WTC11 (cell line): ENCODE measurements at regions not wholly inside any gene's neighbourhood (a gene's known extent, or its start where the extent isn't known, plus 50 kb on each side); places are given as distances from the start of the nearest gene placed in this dataset.

Source experiments
- ATAC-seq: fragments of 200-7000 bp; cut with Tn5 transposase; 2 replicates; pipeline ENCODE4 v1.10.0; 2021; ENCODE audit warnings: mild to moderate bottlenecking, moderate library complexity
- CTCF ChIA-PET: fragments of 300-600 bp; sonication (Branson Sonifier 250); formaldehyde crosslinking; loops from one replicate; lab custom pipeline; 2021; ENCODE audit warnings: antibody characterized with exemption; lab: Charles Lee
- POLR2A ChIA-PET: fragments of 350-600 bp; sonication (Branson Sonifier 250); formaldehyde crosslinking; loops from one replicate; lab custom pipeline; 2021; ENCODE audit warnings: antibody characterized with exemption; lab: Charles Lee
- DNase-seq: peaks from one replicate; pipeline ENCODE4 v3.0.0; 2021; ENCODE audit warnings: low spot score
- H3K27ac Mint-ChIP-seq: 2 replicates; pipeline ENCODE4 v1.8.0; 2021; ENCODE audit warnings: mixed read lengths
- H3K27me3 Mint-ChIP-seq: 2 replicates; pipeline ENCODE4 v1.8.0; 2021; ENCODE audit warnings: low read depth, mild to moderate bottlenecking, moderate library complexity, mixed read lengths
- H3K36me3 Mint-ChIP-seq: 2 replicates; pipeline ENCODE4 v1.8.0; 2021; ENCODE audit warnings: mixed read lengths
- H3K4me1 Mint-ChIP-seq: 2 replicates; pipeline ENCODE4 v1.8.0; 2022; ENCODE audit warnings: mixed read lengths
- H3K4me3 Mint-ChIP-seq: 2 replicates; pipeline ENCODE4 v1.8.0; 2021; ENCODE audit warnings: mild to moderate bottlenecking, moderate library complexity, mixed read lengths
- H3K9me3 Mint-ChIP-seq: 2 replicates; pipeline ENCODE4 v1.8.0; 2021; ENCODE audit warnings: mixed read lengths
- ATF3 ChIP-seq: sonication (generic); formaldehyde crosslinking; conservative IDR thresholded peaks from 2 replicates; pipeline ENCODE4 v1.8.1; 2022; ENCODE audit warnings: mild to moderate bottlenecking, missing genetic modification reagents
- CREM ChIP-seq: sonication (generic); formaldehyde crosslinking; IDR thresholded peaks from 2 replicates; pipeline ENCODE4 v1.8.1; 2022; ENCODE audit warnings: mild to moderate bottlenecking, missing genetic modification reagents, moderate library complexity
- FOXK1 ChIP-seq: sonication (generic); formaldehyde crosslinking; IDR thresholded peaks from 2 replicates; pipeline ENCODE4 v1.8.0; 2022; ENCODE audit warnings: mild to moderate bottlenecking, moderate library complexity, missing genetic modification reagents
- JUN ChIP-seq: sonication (generic); formaldehyde crosslinking; IDR thresholded peaks from 2 replicates; pipeline ENCODE4 v1.8.0; 2023; ENCODE audit warnings: mild to moderate bottlenecking, missing genetic modification reagents
- KAT7 ChIP-seq: sonication (generic); formaldehyde crosslinking; IDR thresholded peaks from 2 replicates; pipeline ENCODE4 v1.8.1; 2023; ENCODE audit warnings: missing genetic modification reagents, mild to moderate bottlenecking, borderline replicate concordance
- NFYB ChIP-seq: sonication (generic); formaldehyde crosslinking; conservative IDR thresholded peaks from 2 replicates; pipeline ENCODE4 v1.8.0; 2022; ENCODE audit warnings: low read depth, missing genetic modification reagents
- RORB ChIP-seq: fragments of 250-450 bp; sonication (Bioruptor Pico); IDR thresholded peaks from 2 replicates; pipeline ENCODE4 v1.9.0; 2021; ENCODE audit warnings: mild to moderate bottlenecking
- SMAD4 ChIP-seq: sonication (generic); formaldehyde crosslinking; IDR thresholded peaks from 2 replicates; pipeline ENCODE4 v1.8.0; 2022; ENCODE audit warnings: mild to moderate bottlenecking, missing genetic modification reagents
- TCF7 ChIP-seq: sonication (generic); formaldehyde crosslinking; IDR thresholded peaks from 2 replicates; pipeline ENCODE4 v1.8.0; 2022; ENCODE audit warnings: mild to moderate bottlenecking, low read depth, missing genetic modification reagents, moderate library complexity
- TEAD4 ChIP-seq: sonication (generic); formaldehyde crosslinking; IDR thresholded peaks from 2 replicates; pipeline ENCODE4 v1.8.0; 2022; ENCODE audit warnings: mild to moderate bottlenecking, missing genetic modification reagents
- ZBTB21 ChIP-seq: sonication (generic); formaldehyde crosslinking; IDR thresholded peaks from 2 replicates; pipeline ENCODE4 v1.8.1; 2023; ENCODE audit warnings: mild to moderate bottlenecking, missing genetic modification reagents, borderline replicate concordance
- ZNF219 ChIP-seq: sonication (generic); formaldehyde crosslinking; IDR thresholded peaks from 2 replicates; pipeline ENCODE4 v1.8.0; 2023; ENCODE audit warnings: missing genetic modification reagents, mild to moderate bottlenecking, borderline replicate concordance
- ZNF512 ChIP-seq: sonication (generic); formaldehyde crosslinking; IDR thresholded peaks from 2 replicates; pipeline ENCODE4 v1.8.1; 2022; ENCODE audit warnings: missing genetic modification reagents, borderline replicate concordance
- ZNF532 ChIP-seq: fragments of 250-450 bp; sonication (Bioruptor Pico); IDR thresholded peaks from 2 replicates; pipeline ENCODE4 v1.9.0; 2021; ENCODE audit warnings: mild to moderate bottlenecking, borderline replicate concordance
- TF ChIP-seq, protein P1 (sequence below): sonication (generic); formaldehyde crosslinking; IDR thresholded peaks from 2 replicates; pipeline ENCODE4 v1.8.0; 2023; ENCODE audit warnings: mild to moderate bottlenecking, missing genetic modification reagents
- TF ChIP-seq, protein P2 (sequence below): sonication (generic); formaldehyde crosslinking; IDR thresholded peaks from 2 replicates; pipeline ENCODE4 v1.8.1; 2023; ENCODE audit warnings: mild to moderate bottlenecking, moderate library complexity, missing genetic modification reagents

DNA sequence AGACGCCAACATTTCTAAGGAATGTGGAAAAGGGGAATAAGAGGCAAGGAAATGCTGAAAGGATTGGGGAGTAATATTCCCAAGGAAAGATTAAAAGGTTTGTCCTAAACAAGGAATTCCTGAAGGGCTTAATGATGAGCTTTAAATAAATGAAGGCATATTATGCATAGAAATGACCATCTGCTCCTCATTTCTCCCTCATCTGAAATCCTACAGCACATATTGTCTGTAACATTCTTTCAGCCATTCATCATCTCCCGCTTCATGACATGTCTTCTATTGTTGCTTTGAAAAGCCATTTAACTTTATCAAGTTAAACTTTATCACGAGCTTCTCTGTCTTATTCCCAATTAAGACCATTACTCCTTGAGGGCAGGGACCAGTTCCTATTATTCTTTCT lies 608.7 kb upstream of the PLXNA2 start:
- ChIA-PET CTCF (no interaction called here), POLR2A (no interaction called here)
- TF ChIP-seq, protein P1, sequence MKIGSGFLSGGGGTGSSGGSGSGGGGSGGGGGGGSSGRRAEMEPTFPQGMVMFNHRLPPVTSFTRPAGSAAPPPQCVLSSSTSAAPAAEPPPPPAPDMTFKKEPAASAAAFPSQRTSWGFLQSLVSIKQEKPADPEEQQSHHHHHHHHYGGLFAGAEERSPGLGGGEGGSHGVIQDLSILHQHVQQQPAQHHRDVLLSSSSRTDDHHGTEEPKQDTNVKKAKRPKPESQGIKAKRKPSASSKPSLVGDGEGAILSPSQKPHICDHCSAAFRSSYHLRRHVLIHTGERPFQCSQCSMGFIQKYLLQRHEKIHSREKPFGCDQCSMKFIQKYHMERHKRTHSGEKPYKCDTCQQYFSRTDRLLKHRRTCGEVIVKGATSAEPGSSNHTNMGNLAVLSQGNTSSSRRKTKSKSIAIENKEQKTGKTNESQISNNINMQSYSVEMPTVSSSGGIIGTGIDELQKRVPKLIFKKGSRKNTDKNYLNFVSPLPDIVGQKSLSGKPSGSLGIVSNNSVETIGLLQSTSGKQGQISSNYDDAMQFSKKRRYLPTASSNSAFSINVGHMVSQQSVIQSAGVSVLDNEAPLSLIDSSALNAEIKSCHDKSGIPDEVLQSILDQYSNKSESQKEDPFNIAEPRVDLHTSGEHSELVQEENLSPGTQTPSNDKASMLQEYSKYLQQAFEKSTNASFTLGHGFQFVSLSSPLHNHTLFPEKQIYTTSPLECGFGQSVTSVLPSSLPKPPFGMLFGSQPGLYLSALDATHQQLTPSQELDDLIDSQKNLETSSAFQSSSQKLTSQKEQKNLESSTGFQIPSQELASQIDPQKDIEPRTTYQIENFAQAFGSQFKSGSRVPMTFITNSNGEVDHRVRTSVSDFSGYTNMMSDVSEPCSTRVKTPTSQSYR = no peak
- H3K4me3 Mint-ChIP-seq = no peak overlapping the region
- H3K27ac Mint-ChIP-seq = no peak overlapping the region
- no peaks in the 10 kb centered on the region for H3K36me3 Mint-ChIP-seq
- no peaks in the 10 kb centered on the region for H3K4me1 Mint-ChIP-seq
- no peaks in the 10 kb centered on the region for H3K9me3 Mint-ChIP-seq
- no peak for ATAC-seq
- H3K27me3 Mint-ChIP-seq = no peaks in the 10 kb centered on the region
- no peak for DNase-seq

DNA sequence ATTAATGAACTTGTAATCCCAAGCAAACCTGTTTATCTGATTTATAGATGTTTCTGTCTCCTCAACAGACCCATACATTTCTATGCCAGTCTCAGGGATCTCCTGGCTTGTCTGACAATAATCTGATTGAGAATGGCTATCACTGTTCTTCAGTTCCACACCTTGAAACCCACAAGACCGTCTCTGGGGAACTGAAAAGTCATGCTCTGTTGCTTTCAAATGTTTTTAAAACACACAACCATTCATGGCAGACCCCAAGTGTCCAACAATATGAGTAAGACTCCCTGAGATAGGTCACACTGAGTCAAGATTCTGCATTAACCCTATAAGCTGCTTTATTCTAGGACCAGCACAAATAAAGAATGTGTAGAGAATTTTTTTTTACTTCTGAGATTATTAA lies 611.2 kb upstream of the PLXNA2 start:
- Mint-ChIP-seq H3K36me3 (no peaks in the 10 kb centered on the region), H3K27ac (no peak overlapping the region), H3K9me3 (peaks cover under 1% of the 10 kb centered on the region; the same call in 1 of the 2 replicates), H3K27me3 (no peaks in the 10 kb centered on the region), H3K4me3 (no peak overlapping the region), H3K4me1 (no peaks in the 10 kb centered on the region)
- TF ChIP-seq SMAD4 (CRISPR knock-in tag) = no peak
- no peak for TF ChIP-seq JUN (CRISPR knock-in tag)
- no peak for TF ChIP-seq RORB (CRISPR knock-in tag)
- TF ChIP-seq CREM (CRISPR knock-in tag) = no peak
- TF ChIP-seq FOXK1 (CRISPR knock-in tag) = no peak
- no peak for TF ChIP-seq NFYB (CRISPR knock-in tag)
- TF ChIP-seq, protein P1 = no peak
- no peak for TF ChIP-seq ATF3 (CRISPR knock-in tag)
- no peak for TF ChIP-seq ZNF512 (CRISPR knock-in tag)
- no peak for TF ChIP-seq ZBTB21
- TF ChIP-seq ZNF532 (CRISPR knock-in tag) = no peak
- no peak for TF ChIP-seq ZNF219 (CRISPR knock-in tag)
- TF ChIP-seq TEAD4 = no peak
- TF ChIP-seq, protein P2, sequence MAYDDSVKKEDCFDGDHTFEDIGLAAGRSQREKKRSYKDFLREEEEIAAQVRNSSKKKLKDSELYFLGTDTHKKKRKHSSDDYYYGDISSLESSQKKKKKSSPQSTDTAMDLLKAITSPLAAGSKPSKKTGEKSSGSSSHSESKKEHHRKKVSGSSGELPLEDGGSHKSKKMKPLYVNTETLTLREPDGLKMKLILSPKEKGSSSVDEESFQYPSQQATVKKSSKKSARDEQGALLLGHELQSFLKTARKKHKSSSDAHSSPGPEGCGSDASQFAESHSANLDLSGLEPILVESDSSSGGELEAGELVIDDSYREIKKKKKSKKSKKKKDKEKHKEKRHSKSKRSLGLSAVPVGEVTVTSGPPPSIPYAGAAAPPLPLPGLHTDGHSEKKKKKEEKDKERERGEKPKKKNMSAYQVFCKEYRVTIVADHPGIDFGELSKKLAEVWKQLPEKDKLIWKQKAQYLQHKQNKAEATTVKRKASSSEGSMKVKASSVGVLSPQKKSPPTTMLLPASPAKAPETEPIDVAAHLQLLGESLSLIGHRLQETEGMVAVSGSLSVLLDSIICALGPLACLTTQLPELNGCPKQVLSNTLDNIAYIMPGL (CRISPR knock-in tag) = no peak
- no peak for TF ChIP-seq TCF7
- no peak for TF ChIP-seq KAT7 (CRISPR knock-in tag)
- no peak for ATAC-seq
- DNase-seq = no peak
- POLR2A ChIA-PET = no interaction called here
- CTCF ChIA-PET = no interaction called here
